ENCODE measurements at regions not wholly inside any gene's neighbourhood (a gene's known extent, or its start where the extent isn't known, plus 50 kb on each side); places are given as distances from the start of the nearest gene placed in this dataset.

GRCh38 chr1:168794057-168794456, 65.1 kb upstream of the DPT start:
- H3K36me3 ChIP-seq (ENCODE audit: control insufficient read depth in 2 of 3, insufficient read depth in 3 of 3, low read length in 3 of 3) = no peaks in the 10 kb centered on the region
- FAIRE-seq (no peak), DNase-seq (no peak)
- no peaks in the 10 kb centered on the region for H3K9me3 ChIP-seq (ENCODE audit: control insufficient read depth in 2 of 3, insufficient read depth in 1 of 3, low read length in 3 of 3)
- intact Hi-C loops (cut with DNase I) = no loop called here
- H3K9ac ChIP-seq (ENCODE audit: low read length in 3 of 3) = no peak overlapping the region
- H3K4me1 ChIP-seq (ENCODE audit: control insufficient read depth in 2 of 3, insufficient read depth in 2 of 3, low read depth in 1 of 3, low read length in 3 of 3) = no peaks in the 10 kb centered on the region
- no peaks in the 10 kb centered on the region for H3K27me3 ChIP-seq (ENCODE audit: control insufficient read depth, insufficient read depth, low read length)
- H3K4me3 ChIP-seq (ENCODE audit: low read length in 3 of 3) = no peak overlapping the region
- no peak overlapping the region for H3K27ac ChIP-seq (ENCODE audit: low read depth in 2 of 2, low read length in 2 of 2)
- TF ChIP-seq CTCF (IDR thresholded peaks at IDR 0.05; ENCODE audit: borderline replicate concordance, extremely low read depth, insufficient read depth) = no peak

- no peak overlapping the region for H3K27ac ChIP-seq (ENCODE audit: low read depth in 2 of 2, low read length in 2 of 2)
- no peak overlapping the region for H3K4me3 ChIP-seq (ENCODE audit: low read length in 3 of 3)
- no peak overlapping the region for H3K9ac ChIP-seq (ENCODE audit: low read length in 3 of 3)
- H3K4me1 ChIP-seq (ENCODE audit: control insufficient read depth in 2 of 3, insufficient read depth in 2 of 3, low read depth in 1 of 3, low read length in 3 of 3) = peaks cover 0 to 13% (median 0%) of the 10 kb centered on the region in 3 donors
- FAIRE-seq (no peak), DNase-seq (no peak)
- intact Hi-C loops (cut with DNase I) = no loop called here
- TF ChIP-seq CTCF (IDR thresholded peaks at IDR 0.05; ENCODE audit: borderline replicate concordance, extremely low read depth, insufficient read depth) = no peak
- no peaks in the 10 kb centered on the region for H3K36me3 ChIP-seq (ENCODE audit: control insufficient read depth in 2 of 3, insufficient read depth in 3 of 3, low read length in 3 of 3)
- H3K9me3 ChIP-seq (ENCODE audit: control insufficient read depth in 2 of 3, insufficient read depth in 1 of 3, low read length in 3 of 3) = no peaks in the 10 kb centered on the region
- no peaks in the 10 kb centered on the region for H3K27me3 ChIP-seq (ENCODE audit: control insufficient read depth, insufficient read depth, low read length)
Measured at GRCh38 chr1:168795681-168796080, 66.7 kb upstream of the DPT start.

- peak; percentile 41 for FAIRE-seq
- Histone ChIP-seq H3K27me3 (ENCODE audit: control insufficient read depth, insufficient read depth, low read length) (no peaks in the 10 kb centered on the region), H3K4me3 (ENCODE audit: low read length in 3 of 3) (no peak overlapping the region), H3K9me3 (ENCODE audit: control insufficient read depth in 2 of 3, insufficient read depth in 1 of 3, low read length in 3 of 3) (no peaks in the 10 kb centered on the region), H3K9ac (ENCODE audit: low read length in 3 of 3) (no peak overlapping the region), H3K36me3 (ENCODE audit: control insufficient read depth in 2 of 3, insufficient read depth in 3 of 3, low read length in 3 of 3) (no peaks in the 10 kb centered on the region), H3K27ac (ENCODE audit: low read depth in 2 of 2, low read length in 2 of 2) (peak overlapping the region; percentile 63 to 64), H3K4me1 (ENCODE audit: control insufficient read depth in 2 of 3, insufficient read depth in 2 of 3, low read depth in 1 of 3, low read length in 3 of 3) (peaks cover 0 to 13% (median 0%) of the 10 kb centered on the region in 3 donors)
- peak in 2 of 5 donors; percentile 21 to 39 for DNase-seq
- TF ChIP-seq CTCF (IDR thresholded peaks at IDR 0.05; ENCODE audit: borderline replicate concordance, extremely low read depth, insufficient read depth) = no peak
- intact Hi-C loops (cut with DNase I) = no loop called here
Measured at GRCh38 chr1:168799927-168800605, 71.1 kb upstream of the DPT start.

Data from kidney (tissue), 13 donors.